NCI-H345 treated with DMSO at 0.1 percent for 48 hours (cell line): ENCODE measurements at regions not wholly inside any gene's neighbourhood (a gene's known extent, or its start where the extent isn't known, plus 50 kb on each side); places are given as distances from the start of the nearest gene placed in this dataset.

Source experiments
- DNase-seq: peaks from one replicate; lab custom pipeline; 2025; ENCODE audit not compliant: unreplicated experiment; lab: John Stamatoyannopoulos, UW

DNA sequence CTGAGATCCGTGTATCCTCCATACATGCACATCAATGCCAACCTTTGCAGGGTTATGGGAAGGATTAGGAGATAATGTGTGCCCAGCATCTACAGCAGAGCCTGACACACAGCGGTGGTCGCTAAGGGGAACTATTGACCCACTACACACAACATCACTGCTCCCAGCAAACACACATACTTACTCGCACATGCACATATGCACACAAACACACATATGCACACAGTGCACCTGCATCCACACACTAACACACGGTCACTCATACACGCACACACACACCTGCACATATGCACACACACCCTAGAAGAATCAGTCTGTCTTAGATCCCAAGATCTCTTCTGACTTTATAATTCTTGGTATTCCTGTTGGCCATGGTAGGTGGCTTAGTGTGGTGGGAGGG lies 118.3 kb downstream of the GYPC start:
- no peak for DNase-seq

DNA sequence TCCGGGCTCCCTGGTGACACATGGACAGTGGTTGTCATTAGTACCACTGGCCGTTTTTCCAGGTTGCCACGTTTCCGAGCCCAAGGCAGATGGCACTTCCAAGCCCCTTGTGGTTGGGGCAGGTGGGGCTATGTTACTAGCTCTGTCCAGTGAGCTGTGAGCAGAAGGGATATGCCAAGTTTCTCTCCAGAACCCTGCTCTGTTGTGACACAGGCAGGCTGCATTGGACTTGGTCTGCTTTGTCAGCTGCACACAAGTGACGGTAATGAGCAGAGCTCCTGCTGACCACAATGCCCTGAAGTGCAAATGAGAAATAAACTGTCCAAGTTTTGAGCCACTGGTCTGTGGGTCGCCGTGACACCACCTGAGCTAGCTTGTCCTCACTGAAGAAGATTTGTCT lies 118.8 kb downstream of the GYPC start:
- no peak for DNase-seq

DNA sequence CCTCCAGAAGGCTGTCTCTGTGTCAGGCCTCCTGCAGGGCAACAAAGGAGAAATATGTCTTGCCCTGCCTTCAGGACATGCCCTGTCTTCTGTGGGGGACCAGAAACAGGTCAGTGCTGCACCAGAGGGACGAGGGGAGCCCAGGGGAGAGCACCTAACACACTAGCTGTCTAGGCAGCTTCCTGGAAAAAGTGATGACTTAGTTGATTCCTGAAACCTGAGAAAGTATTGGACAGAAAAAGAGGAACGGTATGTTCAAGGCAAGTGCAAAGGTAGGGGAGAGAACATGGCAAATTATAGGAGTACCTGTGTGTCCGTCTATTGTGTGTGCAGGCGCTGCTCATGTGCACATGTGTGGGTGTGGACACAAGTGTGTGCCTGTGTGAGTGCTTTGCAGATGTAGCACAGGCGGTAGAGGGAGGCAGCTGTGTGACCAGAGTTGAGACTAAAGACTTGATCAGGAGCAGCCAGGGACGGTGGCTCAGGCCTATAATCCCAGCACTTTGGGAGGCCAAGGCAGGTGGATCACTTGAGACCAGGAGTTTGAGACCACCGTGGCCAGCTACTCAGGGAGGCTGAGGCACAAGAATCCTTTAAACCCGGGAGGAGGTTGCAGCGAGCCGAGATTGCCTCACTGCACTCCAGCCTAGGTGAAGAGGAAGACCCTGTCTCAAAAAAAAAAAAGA lies 119.5 kb downstream of the GYPC start:
- DNase-seq: no peak

DNA sequence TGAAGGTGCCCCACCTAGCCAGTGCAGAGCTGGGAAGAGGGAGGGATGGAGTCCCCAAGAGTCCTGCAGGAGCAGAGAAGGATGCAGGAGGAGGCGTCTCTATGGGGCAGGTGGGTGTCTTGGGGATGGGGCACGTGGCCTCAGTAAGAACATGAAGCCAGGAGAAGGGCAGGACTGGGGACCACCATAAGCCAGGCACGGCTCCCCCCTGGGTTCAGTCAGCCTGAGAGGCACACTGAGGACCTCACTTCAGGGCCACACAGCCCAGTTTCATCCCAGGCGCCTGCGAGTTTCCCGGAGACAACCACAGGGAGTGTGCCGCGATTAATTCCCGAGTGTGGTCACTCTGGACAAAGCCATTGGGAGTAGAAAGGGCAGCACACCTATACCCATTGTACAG lies 120.3 kb downstream of the GYPC start:
- no peak for DNase-seq

DNA sequence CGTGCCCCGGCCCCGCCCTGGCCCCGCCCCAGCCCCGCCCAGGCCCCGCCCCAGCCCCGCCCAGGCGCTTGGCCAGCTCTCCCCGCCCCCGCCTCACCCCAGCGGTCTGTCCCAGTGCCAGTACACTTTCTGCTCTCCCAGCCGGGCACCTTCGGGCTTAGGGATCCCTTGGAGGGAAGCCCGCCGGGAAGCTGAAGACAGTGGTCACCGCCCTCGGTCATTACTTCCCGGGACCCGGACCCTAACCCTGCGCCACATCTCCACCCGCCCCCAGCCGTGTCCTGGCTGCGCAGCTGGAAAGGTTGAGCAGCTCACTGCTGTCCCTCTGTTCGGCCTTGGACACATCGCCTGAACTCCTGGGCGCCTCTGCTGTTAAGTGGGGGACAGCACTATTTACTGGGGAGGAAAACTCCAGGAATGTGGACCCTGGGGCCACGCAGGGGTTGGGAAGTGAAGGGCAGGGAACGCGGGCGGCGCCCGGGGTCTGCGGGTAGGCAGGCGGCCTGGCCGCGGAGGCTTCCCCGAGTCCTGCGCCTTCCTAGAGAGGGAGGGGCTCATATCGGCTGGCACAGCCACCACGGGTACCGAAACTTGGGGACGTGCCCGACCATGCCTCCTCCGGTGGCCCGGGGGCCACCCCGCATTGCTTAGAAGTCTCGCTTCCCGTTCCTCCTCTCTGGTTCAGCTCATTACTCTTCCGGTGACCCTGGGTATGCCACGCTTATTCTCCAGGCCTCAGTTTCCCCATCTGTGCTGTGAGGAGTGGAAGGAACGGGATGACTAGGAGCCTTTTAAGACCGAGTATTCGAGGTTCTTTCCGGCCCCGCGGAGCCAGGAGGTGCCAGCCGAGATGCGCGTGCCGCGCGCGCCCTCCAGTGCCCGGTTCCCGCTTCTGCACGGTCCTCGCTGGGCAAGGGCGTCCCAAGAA lies 121.0 kb downstream of the GYPC start:
- DNase-seq: peak; percentile 17

DNA sequence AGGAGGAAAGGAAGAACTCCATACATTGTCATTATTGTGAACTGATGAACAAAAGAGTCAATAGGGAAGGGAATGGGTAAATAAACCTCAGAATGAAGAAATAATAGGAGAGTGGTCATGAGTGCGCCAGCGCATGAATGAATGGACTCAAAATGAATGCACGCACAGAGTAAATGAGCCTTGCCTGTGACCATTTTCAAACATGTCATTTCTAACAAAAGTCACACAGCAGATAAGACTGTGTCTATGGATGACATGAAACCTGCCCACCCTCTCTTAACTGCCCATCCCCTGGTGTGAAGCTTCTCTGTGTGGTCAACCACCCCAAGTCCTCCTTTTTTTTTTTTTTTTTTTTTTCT lies 121.1 kb upstream of the TEX51 start:
- DNase-seq: no peak

DNA sequence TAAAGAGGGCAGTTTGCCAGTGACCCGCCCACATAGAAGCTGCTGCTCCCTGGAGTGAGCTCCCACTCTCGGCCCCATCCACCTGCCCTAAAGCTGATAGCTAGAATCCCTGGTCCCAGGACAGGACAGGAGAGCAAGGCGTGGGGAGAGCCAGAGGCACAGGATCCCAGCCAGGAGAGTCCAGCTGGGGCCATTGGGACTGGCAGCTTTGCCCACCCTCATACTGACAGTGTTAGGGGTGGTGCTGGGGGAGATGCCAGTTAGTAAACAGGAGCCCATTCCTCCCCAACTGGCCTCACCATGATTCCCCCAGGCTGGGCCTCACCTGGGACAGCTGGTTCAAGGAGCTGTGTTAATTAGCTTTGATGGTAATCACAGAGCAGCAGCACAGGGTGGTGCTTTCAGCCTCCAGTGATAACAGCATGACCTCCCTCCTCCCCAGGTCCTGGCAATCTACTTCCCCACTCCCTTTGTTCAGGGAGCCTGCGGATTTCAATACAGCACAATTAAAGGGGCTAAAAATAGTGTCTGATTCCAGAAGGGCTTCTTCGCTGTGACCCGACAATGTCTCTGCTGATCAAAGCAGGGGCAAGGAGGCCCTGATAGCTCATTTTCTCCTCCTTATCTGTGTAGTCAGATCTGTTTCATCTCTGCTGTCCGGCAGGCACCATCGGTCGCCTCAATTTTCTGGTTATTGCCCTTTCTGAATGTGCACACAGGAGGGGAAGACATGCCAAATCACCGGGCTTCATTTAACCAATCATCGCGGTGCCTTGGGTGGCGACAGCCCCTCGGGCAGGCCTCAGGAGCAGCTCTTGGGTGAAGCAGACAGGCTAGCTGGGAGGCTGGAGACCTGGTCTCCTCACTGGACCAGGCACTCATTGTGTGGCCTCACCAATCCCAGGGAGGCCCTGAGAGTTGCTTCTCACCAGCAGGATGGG lies 119.9 kb upstream of the TEX51 start:
- no peak for DNase-seq

DNA sequence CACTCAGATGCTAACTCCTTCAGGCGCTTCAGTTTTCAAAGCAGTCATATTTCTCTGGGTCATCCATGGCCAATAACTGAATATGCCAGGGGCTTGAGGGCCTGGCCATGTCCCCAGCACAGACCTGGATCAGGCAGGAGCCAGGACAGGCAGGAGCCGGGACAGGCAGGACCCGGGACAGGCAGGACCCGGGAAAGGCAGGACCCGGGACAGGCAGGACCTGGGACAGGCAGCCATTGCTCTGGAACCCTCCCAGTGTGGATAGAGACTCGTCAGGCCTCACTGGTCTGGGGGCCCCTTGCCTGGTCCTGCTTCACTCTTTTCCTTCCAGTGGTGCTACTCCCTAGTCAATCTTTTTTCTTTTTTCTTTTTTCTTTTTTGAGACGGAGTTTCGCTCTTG lies 117.5 kb upstream of the TEX51 start:
- DNase-seq: no peak

DNA sequence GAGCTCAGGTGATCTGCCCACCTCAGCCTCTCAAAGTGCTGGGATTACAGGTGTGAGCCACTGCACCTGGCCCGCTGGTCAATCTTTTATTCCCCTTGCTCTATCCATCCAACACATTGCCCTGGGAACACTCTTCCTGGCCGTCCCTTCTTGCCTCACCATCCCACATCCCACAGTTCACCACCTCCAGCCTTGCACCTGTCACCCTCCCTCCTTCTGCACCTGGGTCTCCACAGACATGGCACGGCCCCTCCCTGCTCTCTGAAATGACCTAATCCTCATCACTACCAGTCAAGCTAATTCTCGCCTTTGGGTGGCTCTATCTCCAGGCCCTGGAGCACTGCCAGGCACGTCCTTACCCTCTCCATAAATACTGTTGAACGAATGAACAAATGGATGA lies 116.9 kb upstream of the TEX51 start:
- DNase-seq: no peak

DNA sequence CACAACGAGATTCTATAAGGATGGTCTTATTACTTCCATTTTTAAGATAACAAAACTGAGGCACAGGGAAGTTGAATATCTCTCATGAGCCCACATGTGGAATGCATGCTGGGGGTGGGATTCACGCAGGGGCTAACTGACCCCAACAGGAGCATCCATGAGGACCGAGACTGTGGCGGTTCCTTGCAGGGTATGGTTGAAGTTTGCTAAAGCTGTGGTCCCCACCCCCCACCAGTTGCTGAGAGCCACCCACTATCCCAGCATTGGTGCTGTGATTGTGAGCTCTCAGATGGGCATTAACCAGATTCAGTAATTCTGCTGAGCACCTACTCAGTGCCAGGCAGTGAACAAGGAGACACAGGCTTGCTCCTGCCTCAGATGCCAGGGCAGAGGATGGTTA lies 116.0 kb upstream of the TEX51 start:
- no peak for DNase-seq

DNA sequence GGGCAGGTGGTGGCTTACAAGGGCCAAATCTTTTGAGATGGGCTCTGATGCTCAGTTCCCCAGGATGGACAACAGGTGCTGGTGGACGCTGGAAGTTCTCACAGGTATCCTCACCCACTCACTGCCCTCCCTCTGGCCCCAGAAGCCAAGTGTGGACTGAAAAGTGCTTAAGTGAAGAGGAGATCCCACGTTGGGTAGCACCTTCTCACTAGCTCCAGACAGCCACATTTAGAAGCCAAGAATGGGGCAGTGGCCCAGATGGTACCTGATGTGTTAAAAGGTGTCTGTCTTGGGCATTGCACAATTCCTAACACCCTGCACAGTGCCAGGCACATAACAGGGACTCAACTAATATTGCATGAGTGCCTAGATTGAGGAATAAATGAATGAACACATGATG lies 115.3 kb upstream of the TEX51 start:
- DNase-seq: no peak

DNA sequence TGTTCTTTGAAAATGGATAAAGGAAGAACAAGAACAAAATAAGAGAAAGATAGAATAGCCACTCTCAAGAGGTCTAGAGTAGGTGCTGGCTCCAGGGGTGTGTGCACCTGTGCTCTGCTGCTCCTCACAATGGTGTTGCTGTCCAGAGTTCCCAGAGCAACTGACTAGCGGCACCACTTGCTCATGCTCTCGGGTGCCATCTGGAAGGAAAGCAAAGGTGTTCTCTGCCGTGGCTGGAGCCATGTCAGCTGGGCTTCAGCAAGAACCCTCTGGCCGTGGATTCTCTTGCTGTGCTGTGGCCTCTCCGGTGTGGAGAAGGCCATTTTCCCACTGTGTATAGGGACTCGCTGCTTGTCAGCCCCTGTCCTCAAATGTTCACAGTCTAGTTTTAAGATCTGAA lies 114.6 kb upstream of the TEX51 start:
- no peak for DNase-seq

DNA sequence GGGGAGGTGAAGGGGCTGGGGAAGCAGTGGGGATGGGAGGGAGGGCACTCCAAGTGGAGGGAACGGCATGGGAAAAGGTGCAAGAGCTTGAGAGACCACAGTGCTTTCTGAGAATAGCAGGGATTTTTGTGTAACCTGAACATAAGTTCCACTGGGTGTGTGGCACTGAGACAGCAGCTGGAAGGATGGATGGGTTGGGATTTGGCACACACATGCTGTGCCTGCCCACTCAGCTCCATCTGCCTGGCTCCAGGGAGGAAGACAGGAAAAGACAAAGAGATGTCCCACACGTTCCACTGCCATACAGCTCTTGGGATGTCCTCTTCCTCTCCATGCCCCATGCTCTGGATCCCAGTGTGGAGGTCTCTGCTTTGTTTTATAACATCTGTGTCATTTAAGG lies 114.1 kb upstream of the TEX51 start:
- DNase-seq: no peak

DNA sequence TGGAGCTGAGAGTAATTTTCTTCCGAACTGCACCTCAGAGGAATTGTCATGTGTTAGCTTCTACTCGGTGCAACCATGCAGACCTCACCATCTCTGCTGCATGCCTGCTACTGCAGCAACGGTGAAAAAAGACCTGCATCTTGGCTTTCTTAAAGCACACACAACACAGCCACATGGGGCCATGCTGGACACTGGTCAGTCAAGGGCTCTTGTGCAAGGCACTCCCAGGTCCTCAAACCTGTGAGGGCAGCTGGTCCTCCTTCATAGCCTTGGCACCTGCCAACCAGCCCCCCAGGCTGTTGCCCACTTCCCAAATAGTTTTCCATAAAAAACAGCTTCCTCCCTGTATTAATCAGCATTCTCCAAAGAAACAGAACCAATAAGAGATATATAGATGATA lies 113.5 kb upstream of the TEX51 start:
- DNase-seq: no peak

DNA sequence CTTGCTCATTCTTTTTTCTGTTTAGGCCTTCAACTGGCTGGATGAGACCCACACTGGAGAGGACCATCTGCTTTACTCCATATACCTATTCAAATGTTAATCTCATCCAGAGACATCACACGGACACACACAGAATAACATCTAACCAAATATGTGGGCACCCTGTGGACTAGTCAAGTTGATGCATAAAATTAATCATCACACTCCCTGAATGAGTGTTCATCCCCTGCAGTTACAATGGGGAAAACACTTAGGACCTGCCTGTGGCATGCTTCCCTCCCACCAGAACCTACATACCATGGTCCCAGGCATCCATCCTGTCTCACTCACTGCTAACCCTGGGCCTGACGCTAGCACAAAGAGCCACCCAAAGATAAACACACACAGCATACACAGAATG lies 112.8 kb upstream of the TEX51 start:
- no peak for DNase-seq

DNA sequence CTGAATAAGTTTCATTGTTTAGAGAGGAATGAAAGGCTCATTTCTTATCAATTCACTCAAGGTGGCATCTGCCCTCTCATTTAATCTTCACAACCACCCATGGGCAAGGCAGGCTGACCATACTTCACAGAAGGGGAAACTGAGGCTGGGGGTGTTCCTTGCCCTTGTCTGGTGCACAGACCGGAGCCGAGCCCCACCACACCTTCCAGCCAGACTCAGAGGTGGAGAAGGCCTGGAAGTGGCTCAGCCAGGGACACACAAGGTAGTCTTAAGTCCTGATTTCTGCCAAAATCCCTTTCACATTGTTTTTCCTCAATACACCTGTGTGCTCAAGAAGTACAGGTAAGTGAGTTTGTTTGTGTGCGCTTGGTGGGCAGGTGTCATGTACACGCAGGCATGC lies 111.9 kb upstream of the TEX51 start:
- no peak for DNase-seq

DNA sequence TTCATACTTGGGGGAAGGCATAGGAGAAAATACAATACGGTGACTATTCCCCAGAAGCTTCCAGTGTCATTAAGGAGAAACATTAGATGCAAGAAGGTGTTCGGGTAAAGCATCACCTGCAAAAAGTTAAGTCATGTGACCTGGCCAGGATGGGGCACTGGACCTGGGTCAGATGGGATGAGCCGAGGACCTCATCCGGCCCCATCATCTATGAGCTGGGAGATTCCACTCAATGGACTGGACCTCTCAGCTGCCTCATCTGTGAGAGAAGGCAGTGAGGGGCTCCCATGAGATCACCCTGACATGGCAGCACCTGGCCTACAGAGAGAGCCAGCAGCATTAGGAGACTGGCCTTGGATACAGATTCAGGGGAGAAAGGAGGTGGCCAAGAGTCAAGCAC lies 111.4 kb upstream of the TEX51 start:
- DNase-seq: no peak

DNA sequence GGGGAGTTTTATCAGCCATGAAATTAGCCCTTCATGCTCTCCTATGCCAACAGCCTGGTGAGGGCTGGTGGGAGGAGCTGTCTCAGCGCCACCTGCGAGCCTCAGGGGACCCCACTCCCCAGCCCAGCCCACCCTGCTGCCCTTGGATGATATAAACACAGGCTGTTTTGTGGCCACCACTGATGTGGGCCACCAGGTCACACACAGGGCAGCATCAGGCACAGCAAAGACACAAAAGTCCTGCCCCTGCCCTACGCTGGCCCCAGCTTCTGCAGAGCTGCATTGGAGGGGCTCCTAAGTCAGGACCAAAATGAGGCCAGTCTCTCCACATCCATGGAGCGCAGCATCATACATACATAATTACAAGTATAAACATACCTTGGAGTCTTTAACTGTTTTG lies 110.6 kb upstream of the TEX51 start:
- DNase-seq: no peak

DNA sequence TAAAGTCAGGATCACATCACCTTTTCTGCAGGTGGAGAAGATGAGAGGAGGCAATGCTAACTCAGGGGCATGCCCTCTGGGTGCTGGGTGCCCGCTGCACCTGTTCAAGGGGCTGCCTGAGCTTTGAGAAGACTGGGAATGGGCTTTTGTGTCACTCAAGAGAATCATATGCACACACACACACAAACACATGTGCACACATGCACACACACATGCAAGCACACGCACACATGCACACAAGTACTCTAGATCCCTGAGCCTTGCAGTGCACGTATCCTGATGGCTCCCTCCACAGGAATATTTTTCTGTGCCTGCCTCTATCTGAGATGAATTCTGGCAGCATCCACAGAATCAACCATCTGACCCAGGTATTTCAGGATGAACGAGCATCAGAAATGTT lies 110.0 kb upstream of the TEX51 start:
- DNase-seq: no peak

DNA sequence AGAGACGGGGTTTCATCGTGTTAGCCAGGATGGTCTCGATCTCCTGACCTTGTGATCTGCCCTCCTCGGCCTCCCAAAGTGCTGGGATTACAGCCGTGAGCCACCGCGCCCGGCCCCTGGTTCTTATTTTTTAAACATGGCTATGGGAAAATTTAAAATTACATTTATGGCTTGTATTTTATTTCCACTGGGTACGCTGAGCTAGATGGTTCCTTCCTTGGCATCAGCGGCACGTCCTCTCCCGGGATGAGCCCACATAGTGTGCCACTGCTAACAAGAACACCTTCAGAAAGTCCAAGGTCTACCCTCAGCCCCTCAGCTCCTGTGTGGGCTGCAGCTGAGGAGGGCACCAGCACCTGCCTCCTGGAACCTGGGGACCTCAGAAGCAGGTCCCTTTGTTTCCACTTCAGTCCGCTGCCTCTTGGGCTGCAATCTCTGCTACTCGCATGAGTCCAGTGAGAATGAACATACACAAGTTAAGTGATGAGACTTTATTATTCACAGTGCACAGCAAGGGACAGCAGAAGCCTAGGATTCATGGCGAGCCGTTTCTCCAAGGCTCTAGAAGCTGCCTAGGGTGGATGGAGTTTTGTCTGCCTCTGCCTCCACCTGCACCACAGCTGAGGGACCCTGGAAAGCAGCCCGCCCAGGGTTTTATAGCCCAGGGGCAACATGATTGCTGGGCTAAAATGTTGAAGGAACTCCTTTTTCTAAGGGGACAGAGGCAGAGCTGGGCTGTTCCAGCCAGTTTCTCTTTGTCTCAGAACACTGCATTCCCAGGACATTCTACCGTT lies 107.5 kb upstream of the TEX51 start:
- no peak for DNase-seq

DNA sequence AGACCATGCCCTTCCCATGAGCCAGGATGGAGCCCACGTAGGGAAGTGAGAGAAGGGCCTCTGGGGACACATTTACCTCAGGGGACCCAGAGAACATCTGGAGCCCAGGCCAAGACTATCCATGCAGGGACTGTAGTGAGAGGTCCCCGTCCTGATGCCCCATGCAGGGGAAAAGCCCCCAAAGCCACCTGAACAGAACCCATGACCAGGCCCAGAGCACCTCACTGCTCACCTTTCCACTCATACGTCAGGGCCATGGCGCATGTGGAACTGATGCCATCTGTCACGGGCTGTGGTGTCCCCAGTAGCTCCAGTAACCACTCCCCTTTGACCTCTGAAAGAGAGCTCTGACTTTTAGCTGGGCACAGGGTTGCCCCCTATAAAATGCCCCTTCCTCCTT lies 106.5 kb upstream of the TEX51 start:
- no peak for DNase-seq
